CD14-positive monocyte (primary cell): ENCODE measurements at regions not wholly inside any gene's neighbourhood (a gene's known extent, or its start where the extent isn't known, plus 50 kb on each side); places are given as distances from the start of the nearest gene placed in this dataset.

ENCODE experiments used
- DNase-seq, 3 donors: peaks; one replicate each; pipeline ENCODE4 v3.0.0-alpha.2; 2011 to 2022
- H2AFZ ChIP-seq: 2 replicates; pipeline ENCODE4 v1.6.0; 2012; ENCODE audit warnings: mild to moderate bottlenecking, low read depth, low read length, inconsistent platforms; ENCODE audit not compliant: insufficient read depth, poor library complexity, severe bottlenecking
- H3K27ac ChIP-seq, 2 donors: 1 replicate in 1 of 2; 2 replicates in 1 of 2; pipeline ENCODE4 v1.5.1; 2012 to 2013; ENCODE audit warnings: low read length in 2 of 2, control low read depth in 1 of 2, inconsistent platforms in 1 of 2, low read depth in 1 of 2, mild to moderate bottlenecking in 1 of 2
- H3K27me3 ChIP-seq, 2 donors: one replicate each; pipeline versions ENCODE4 v1.6.0 to v1.6.1; 2011 to 2013; ENCODE audit warnings: low read length in 2 of 2; ENCODE audit not compliant: control insufficient read depth in 2 of 2, insufficient read depth in 2 of 2
- H3K36me3 ChIP-seq, 2 donors: replicated peaks in 1 of 2; 1 replicate in 1 of 2; 2 replicates in 1 of 2; pipeline versions ENCODE4 v1.5.1 to v1.6.1; 2012 to 2013; ENCODE audit warnings: low read length in 2 of 2, control low read depth in 1 of 2, inconsistent platforms in 1 of 2, mild to moderate bottlenecking in 1 of 2; ENCODE audit not compliant: insufficient read depth in 2 of 2, control insufficient read depth in 1 of 2
- H3K4me1 ChIP-seq, 2 donors: 1 replicate in 1 of 2; 2 replicates in 1 of 2; pipeline versions ENCODE4 v1.5.1 to v1.6.1; 2012 to 2013; ENCODE audit warnings: low read length in 2 of 2, control low read depth in 1 of 2, inconsistent platforms in 1 of 2, mild to moderate bottlenecking in 1 of 2, moderate library complexity in 1 of 2; ENCODE audit not compliant: insufficient read depth in 2 of 2, control insufficient read depth in 1 of 2
- H3K4me2 ChIP-seq: replicated peaks from 2 replicates; pipeline ENCODE3; 2012; ENCODE audit warnings: low read length, moderate library complexity, mild to moderate bottlenecking; ENCODE audit not compliant: poor library complexity, severe bottlenecking; ENCODE audit errors: extremely low read depth
- H3K4me3 ChIP-seq, 3 experiments: fragments of 200-600 bp in 1 of 3; sonication (generic) in 1 of 3; replicated peaks in 1 of 3; 1 replicate in 2 of 3; 2 replicates in 1 of 3; pipeline ENCODE4 v1.5.1; 2011 to 2013; ENCODE audit warnings: low read length in 3 of 3, mild to moderate bottlenecking in 3 of 3, control low read depth in 2 of 3, low read depth in 2 of 3, inconsistent platforms in 1 of 3, moderate library complexity in 1 of 3
- H3K79me2 ChIP-seq: 2 replicates; pipeline ENCODE4 v1.6.0; 2012; ENCODE audit warnings: mild to moderate bottlenecking, control low read depth, inconsistent platforms, low read length, moderate library complexity; ENCODE audit not compliant: insufficient read depth
- H3K9ac ChIP-seq: 2 replicates; pipeline ENCODE4 v1.6.0; 2017; ENCODE audit warnings: low read length, mild to moderate bottlenecking; ENCODE audit not compliant: insufficient read depth, poor library complexity, severe bottlenecking
- H3K9me3 ChIP-seq, 2 donors: replicated peaks in 1 of 2; 1 replicate in 1 of 2; 2 replicates in 1 of 2; pipeline versions ENCODE4 v1.5.1 to v1.6.1; 2012 to 2013; ENCODE audit warnings: low read length in 2 of 2, control low read depth in 1 of 2; ENCODE audit not compliant: control insufficient read depth in 1 of 2, insufficient read depth in 1 of 2
- H4K20me1 ChIP-seq: 2 replicates; pipeline ENCODE4 v1.6.0; 2012; ENCODE audit warnings: mild to moderate bottlenecking, low read length, control low read depth, moderate library complexity; ENCODE audit not compliant: insufficient read depth
- H3K27ac Mint-ChIP-seq, 7 donors: one replicate each; pipeline ENCODE4 v1.8.0; 2020; ENCODE audit warnings: mild to moderate bottlenecking in 7 of 7, mixed read lengths in 7 of 7, moderate library complexity in 6 of 7, inconsistent platforms in 2 of 7
- H3K27me3 Mint-ChIP-seq, 3 donors: one replicate each; pipeline ENCODE4 v1.8.0; 2021 to 2022; ENCODE audit warnings: low read depth in 3 of 3, mild to moderate bottlenecking in 3 of 3, mixed read lengths in 3 of 3, moderate library complexity in 3 of 3, inconsistent platforms in 1 of 3
- H3K36me3 Mint-ChIP-seq, 2 donors: one replicate each; pipeline ENCODE4 v1.8.0; 2020; ENCODE audit warnings: mixed read lengths in 2 of 2, inconsistent platforms in 1 of 2, mild to moderate bottlenecking in 1 of 2
- H3K4me1 Mint-ChIP-seq: one replicate; pipeline ENCODE4 v1.8.0; 2020; ENCODE audit warnings: mild to moderate bottlenecking, mixed read lengths
- H3K4me3 Mint-ChIP-seq, 2 donors: one replicate each; pipeline ENCODE4 v1.8.0; 2020; ENCODE audit warnings: mild to moderate bottlenecking in 2 of 2, mixed read lengths in 2 of 2, moderate library complexity in 1 of 2
- H3K9me3 Mint-ChIP-seq, 7 donors: one replicate each; pipeline ENCODE4 v1.8.0; 2020 to 2022; ENCODE audit warnings: mixed read lengths in 7 of 7, mild to moderate bottlenecking in 6 of 7, moderate library complexity in 6 of 7, inconsistent platforms in 2 of 7
- CTCF ChIP-seq: fragments of 200-600 bp; IDR thresholded peaks from one replicate; pipeline ENCODE4 v1.8.0; 2022; ENCODE audit warnings: antibody characterized with exemption, mild to moderate bottlenecking
- WGBS: methylation state at CpG from one replicate; pipeline ENCODE4 v1.1.5; 2013; ENCODE audit warnings: missing lambda C conversion rate; ENCODE audit not compliant: insufficient coverage; 5-methylcytosine and 5-hydroxymethylcytosine counted together
- intact Hi-C, 2 donors: fragments of 100-400 bp; cut with micrococcal nuclease; formaldehyde crosslinking; loops; one replicate each; pipeline versions ENCODE4 v1.15.0 to v1.15.1; 2023

DNA sequence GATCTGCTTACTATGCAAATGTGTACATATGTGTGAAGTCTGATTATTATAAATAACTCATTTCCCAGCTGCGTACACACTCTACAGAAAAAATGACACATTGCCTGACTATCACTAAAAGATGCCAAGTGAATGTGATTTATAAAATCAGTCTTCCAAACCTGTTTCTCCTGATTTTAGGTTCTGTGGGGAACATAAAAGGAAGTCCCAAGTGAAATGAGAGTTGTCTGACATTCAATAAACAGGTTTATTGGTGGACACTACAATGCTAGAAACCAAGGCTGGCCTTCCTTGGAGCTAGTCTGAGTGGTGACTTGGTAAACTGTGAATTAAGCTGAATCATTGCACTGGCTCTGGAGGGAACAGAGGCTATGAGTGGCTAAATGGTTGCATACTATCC lies 287.9 kb upstream of the ESRRG start:
- no peak overlapping the region for H3K4me3 Mint-ChIP-seq
- Histone ChIP-seq H3K4me1 (no peaks in the 10 kb centered on the region), H3K36me3 (no peaks in the 10 kb centered on the region), H3K79me2 (no peaks in the 10 kb centered on the region), H3K9ac (no peak overlapping the region), H3K9me3 (no peaks in the 10 kb centered on the region), H3K4me2 (no peak overlapping the region), H2AFZ (no peak overlapping the region), H3K27ac (no peak overlapping the region), H4K20me1 (no peaks in the 10 kb centered on the region), H3K27me3 (no peaks in the 10 kb centered on the region), H3K4me3 (no peak overlapping the region)
- TF ChIP-seq CTCF: no peak
- DNase-seq: no peak
- intact Hi-C loops: no loop called here
- peaks cover 0 to 4% (median 0%) of the 10 kb centered on the region in 7 donors for H3K9me3 Mint-ChIP-seq
- H3K36me3 Mint-ChIP-seq: no peaks in the 10 kb centered on the region
- WGBS: no CpG with 5 or more reads among the region's 1 CpG
- H3K27ac Mint-ChIP-seq: no peak overlapping the region
- H3K27me3 Mint-ChIP-seq: no peaks in the 10 kb centered on the region
- no peaks in the 10 kb centered on the region for H3K4me1 Mint-ChIP-seq

- Mint-ChIP-seq H3K4me3 (no peak overlapping the region), H3K4me1 (no peaks in the 10 kb centered on the region), H3K36me3 (no peaks in the 10 kb centered on the region), H3K27me3 (no peaks in the 10 kb centered on the region), H3K27ac (no peak overlapping the region), H3K9me3 (peaks cover 0 to 4% (median 0%) of the 10 kb centered on the region in 7 donors)
- Histone ChIP-seq H3K9me3 (no peaks in the 10 kb centered on the region), H3K27me3 (no peaks in the 10 kb centered on the region), H3K9ac (no peak overlapping the region), H3K4me1 (no peaks in the 10 kb centered on the region), H2AFZ (no peak overlapping the region), H4K20me1 (no peaks in the 10 kb centered on the region), H3K4me3 (no peak overlapping the region), H3K4me2 (no peak overlapping the region), H3K27ac (no peak overlapping the region), H3K79me2 (no peaks in the 10 kb centered on the region), H3K36me3 (no peaks in the 10 kb centered on the region)
- no peak for DNase-seq
- intact Hi-C loops: no loop called here
- WGBS: no CpG with 5 or more reads among the region's 2 CpGs
- TF ChIP-seq CTCF: no peak
Measured at GRCh38 chr1:217010253-217010652, 287.0 kb upstream of the ESRRG start.
